ENCODE measurements at regions not wholly inside any gene's neighbourhood (a gene's known extent, or its start where the extent isn't known, plus 50 kb on each side); places are given as distances from the start of the nearest gene placed in this dataset.

DNA sequence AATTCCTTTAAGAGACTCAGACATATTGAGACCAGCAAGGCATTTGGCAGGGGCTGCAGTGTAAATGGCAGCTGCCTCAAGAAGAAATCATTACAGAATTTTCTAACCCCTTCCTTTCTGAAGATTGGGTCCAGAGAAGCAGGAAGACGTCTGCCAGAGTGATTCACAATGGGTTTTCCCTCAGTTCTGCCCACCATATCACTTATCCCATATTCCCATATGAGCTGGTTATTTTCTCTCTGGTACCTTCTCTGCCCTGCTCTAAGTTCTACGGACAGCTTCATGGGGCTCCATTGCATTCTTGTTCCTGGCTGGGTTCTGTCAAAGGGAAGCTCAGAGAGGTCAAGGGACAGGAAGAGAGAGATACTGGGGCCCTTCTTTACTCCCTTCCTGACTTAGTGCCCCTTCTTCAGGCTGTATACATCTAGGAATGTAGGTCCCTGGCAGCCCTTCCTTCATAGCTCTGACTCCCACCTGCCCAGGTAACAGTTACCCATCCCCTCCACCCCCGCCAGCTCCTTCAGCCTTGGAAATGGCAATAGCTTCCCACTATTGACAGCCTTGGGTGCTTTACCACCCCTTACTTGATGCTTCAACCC, 420.6 kb upstream of the DAB1 start:
- Histone ChIP-seq H3K4me3 (ENCODE audit: low read depth, low read length) (no peak overlapping the region), H3K9me3 (ENCODE audit: severe bottlenecking) (peaks cover 8% of the 10 kb centered on the region), H3K36me3 (no peaks in the 10 kb centered on the region), H3K27ac (no peak overlapping the region), H3K27me3 (ENCODE audit: insufficient read depth, low read depth, severe bottlenecking) (no peaks in the 10 kb centered on the region)
- TF ChIP-seq, protein P1, sequence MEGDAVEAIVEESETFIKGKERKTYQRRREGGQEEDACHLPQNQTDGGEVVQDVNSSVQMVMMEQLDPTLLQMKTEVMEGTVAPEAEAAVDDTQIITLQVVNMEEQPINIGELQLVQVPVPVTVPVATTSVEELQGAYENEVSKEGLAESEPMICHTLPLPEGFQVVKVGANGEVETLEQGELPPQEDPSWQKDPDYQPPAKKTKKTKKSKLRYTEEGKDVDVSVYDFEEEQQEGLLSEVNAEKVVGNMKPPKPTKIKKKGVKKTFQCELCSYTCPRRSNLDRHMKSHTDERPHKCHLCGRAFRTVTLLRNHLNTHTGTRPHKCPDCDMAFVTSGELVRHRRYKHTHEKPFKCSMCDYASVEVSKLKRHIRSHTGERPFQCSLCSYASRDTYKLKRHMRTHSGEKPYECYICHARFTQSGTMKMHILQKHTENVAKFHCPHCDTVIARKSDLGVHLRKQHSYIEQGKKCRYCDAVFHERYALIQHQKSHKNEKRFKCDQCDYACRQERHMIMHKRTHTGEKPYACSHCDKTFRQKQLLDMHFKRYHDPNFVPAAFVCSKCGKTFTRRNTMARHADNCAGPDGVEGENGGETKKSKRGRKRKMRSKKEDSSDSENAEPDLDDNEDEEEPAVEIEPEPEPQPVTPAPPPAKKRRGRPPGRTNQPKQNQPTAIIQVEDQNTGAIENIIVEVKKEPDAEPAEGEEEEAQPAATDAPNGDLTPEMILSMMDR (IDR thresholded peaks at IDR 0.05; ENCODE audit: low read depth, low read length) = no peak
- no peak for DNase-seq

GRCh38 chr1:57843760-57844159, 419.9 kb upstream of the DAB1 start:
- H3K4me3 ChIP-seq (ENCODE audit: low read depth, low read length) = no peak overlapping the region
- TF ChIP-seq, protein P1 (IDR thresholded peaks at IDR 0.05; ENCODE audit: low read depth, low read length) = no peak
- H3K9me3 ChIP-seq (ENCODE audit: severe bottlenecking) = peaks cover 8% of the 10 kb centered on the region
- no peak for DNase-seq
- no peaks in the 10 kb centered on the region for H3K36me3 ChIP-seq
- no peaks in the 10 kb centered on the region for H3K27me3 ChIP-seq (ENCODE audit: insufficient read depth, low read depth, severe bottlenecking)
- H3K27ac ChIP-seq = no peak overlapping the region

DNA sequence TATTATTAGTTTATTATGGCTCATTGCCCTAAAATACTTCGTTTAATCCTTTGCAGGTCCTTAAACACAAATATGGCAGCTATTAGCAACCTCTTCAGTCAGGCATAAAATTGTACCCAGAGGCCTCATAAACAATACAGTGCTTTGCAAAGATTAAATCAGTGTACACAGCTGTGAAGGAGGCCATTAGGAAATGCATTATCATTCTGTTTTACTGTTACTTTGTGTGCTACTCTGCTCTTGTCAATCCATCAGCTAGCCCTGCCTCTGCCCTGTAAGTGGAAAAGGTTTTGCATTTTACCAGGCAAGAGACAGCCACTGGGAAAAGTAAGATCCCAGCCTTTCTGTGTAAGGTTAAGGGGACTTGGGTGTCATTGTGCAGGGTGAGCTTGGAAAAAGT, 415.7 kb upstream of the DAB1 start:
- H3K9me3 ChIP-seq (ENCODE audit: severe bottlenecking) = peaks cover 8% of the 10 kb centered on the region
- DNase-seq = no peak
- no peaks in the 10 kb centered on the region for H3K27me3 ChIP-seq (ENCODE audit: insufficient read depth, low read depth, severe bottlenecking)
- no peak overlapping the region for H3K4me3 ChIP-seq (ENCODE audit: low read depth, low read length)
- H3K27ac ChIP-seq = no peak overlapping the region
- H3K36me3 ChIP-seq = no peaks in the 10 kb centered on the region
- TF ChIP-seq, protein P1 (IDR thresholded peaks at IDR 0.05; ENCODE audit: low read depth, low read length) = no peak

DNA sequence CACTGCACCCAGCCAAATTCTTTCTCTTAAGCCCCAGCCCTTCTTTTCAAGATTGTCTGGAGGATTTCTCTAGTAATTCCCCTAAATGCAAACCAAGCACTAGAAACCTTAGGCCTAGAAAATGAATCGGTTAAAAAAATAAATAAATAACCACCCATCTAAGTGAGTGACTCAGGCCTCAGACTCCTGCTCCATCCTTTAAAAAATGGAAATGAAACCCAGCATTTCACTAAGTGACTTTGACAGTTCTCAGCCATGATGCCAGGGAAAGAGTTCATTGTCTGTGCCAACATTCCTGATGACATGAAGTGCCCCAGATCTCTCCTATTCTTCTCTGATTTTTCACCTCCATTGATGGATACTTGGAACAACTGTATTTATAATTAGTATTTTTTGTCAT, 415.2 kb upstream of the DAB1 start:
- H3K36me3 ChIP-seq = no peaks in the 10 kb centered on the region
- H3K27ac ChIP-seq = no peak overlapping the region
- no peak for DNase-seq
- TF ChIP-seq, protein P1 (IDR thresholded peaks at IDR 0.05; ENCODE audit: low read depth, low read length) = no peak
- no peak overlapping the region for H3K4me3 ChIP-seq (ENCODE audit: low read depth, low read length)
- no peaks in the 10 kb centered on the region for H3K27me3 ChIP-seq (ENCODE audit: insufficient read depth, low read depth, severe bottlenecking)
- H3K9me3 ChIP-seq (ENCODE audit: severe bottlenecking) = peaks cover 8% of the 10 kb centered on the region

GRCh38 chr1:57835620-57836019, 411.8 kb upstream of the DAB1 start:
- H3K4me3 ChIP-seq (ENCODE audit: low read depth, low read length) = no peak overlapping the region
- no peaks in the 10 kb centered on the region for H3K36me3 ChIP-seq
- DNase-seq = no peak
- TF ChIP-seq, protein P1 (IDR thresholded peaks at IDR 0.05; ENCODE audit: low read depth, low read length) = no peak
- H3K27ac ChIP-seq = no peak overlapping the region
- H3K9me3 ChIP-seq (ENCODE audit: severe bottlenecking) = no peaks in the 10 kb centered on the region
- no peaks in the 10 kb centered on the region for H3K27me3 ChIP-seq (ENCODE audit: insufficient read depth, low read depth, severe bottlenecking)

DNA sequence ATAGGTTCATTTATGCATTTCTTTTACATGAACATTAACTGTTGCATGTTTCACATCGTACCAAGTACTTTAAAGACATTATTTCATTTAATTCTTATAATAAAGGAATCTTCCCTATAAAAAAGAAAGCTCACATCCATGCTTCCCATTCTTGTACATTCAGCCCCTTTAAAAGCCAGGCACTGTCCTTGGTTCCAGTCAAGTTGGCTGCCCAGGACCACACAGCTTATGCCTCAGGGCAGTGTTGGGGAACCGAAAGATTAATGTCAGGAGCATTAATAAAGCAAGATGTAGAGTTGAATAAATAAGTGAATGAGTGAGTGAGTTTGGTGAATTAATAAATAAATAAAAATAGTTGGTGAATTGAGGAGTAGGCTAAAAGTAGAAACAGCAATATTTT, 409.4 kb upstream of the DAB1 start:
- no peak overlapping the region for H3K27ac ChIP-seq
- TF ChIP-seq, protein P1 (IDR thresholded peaks at IDR 0.05; ENCODE audit: low read depth, low read length) = no peak
- H3K27me3 ChIP-seq (ENCODE audit: insufficient read depth, low read depth, severe bottlenecking) = no peaks in the 10 kb centered on the region
- no peak for DNase-seq
- H3K4me3 ChIP-seq (ENCODE audit: low read depth, low read length) = no peak overlapping the region
- no peaks in the 10 kb centered on the region for H3K36me3 ChIP-seq
- no peaks in the 10 kb centered on the region for H3K9me3 ChIP-seq (ENCODE audit: severe bottlenecking)
